GM12878 (cell line): ENCODE measurements at regions not wholly inside any gene's neighbourhood (a gene's known extent, or its start where the extent isn't known, plus 50 kb on each side); places are given as distances from the start of the nearest gene placed in this dataset.

Experiments
- ATAC-seq: fragments of 200-7000 bp; cut with Tn5 transposase; 3 replicates; pipeline ENCODE4 v1.9.1; 2020; ENCODE audit warnings: mild to moderate bottlenecking, moderate library complexity
- BruUV-seq: library from RNA; stranded (reverse); fragments of 400-500 nt; replicated peaks from 2 replicates; lab custom pipeline; 2021; lab: Mats Ljungman, UMichigan
- CTCF ChIA-PET: fragments of 300-600 bp; sonication (Branson Sonifier 250); formaldehyde crosslinking; extraction: SDS; loops from one replicate; lab custom pipeline; 2021; ENCODE audit warnings: inconsistent platforms; lab: Yijun Ruan, JAX
- POLR2A ChIA-PET: fragments of 350-600 bp; formaldehyde crosslinking; extraction: SDS; loops from one replicate; lab custom pipeline; 2021; ENCODE audit warnings: inconsistent platforms; lab: Charles Lee
- RAD21 ChIA-PET: fragments of 300-600 bp; sonication (Branson Sonifier 250); formaldehyde crosslinking; loops from one replicate; lab custom pipeline; 2023; ENCODE audit warnings: antibody characterized with exemption; ENCODE audit not compliant: unreplicated experiment; lab: Charles Lee
- SMC1A ChIA-PET: fragments of 300-600 bp; sonication (Branson Sonifier 250); formaldehyde crosslinking; loops from one replicate; lab custom pipeline; 2023; ENCODE audit not compliant: unreplicated experiment, uncharacterized antibody; lab: Charles Lee
- DNase-seq: peaks from one replicate; pipeline ENCODE4 v3.0.0-alpha.2; 2011; ENCODE audit warnings: low read depth, low spot score
- FAIRE-seq: peaks from 3 replicates; lab custom pipeline; 2011; peaks lifted over from hg19 to GRCh38; lab: Jason Lieb, UNC
- H2AFZ ChIP-seq: 2 replicates; pipeline ENCODE4 v1.6.0; 2011; ENCODE audit warnings: low read depth, low read length, control low read depth; ENCODE audit not compliant: control insufficient read depth
- H3K27ac ChIP-seq: 2 replicates; pipeline ENCODE4 v1.5.1; 2011; ENCODE audit warnings: control low read depth; ENCODE audit not compliant: control insufficient read depth, insufficient read depth
- H3K27me3 ChIP-seq, 2 experiments: replicated peaks in 1 of 2; 2 replicates each; pipeline versions ENCODE4 v1.6.0 to v1.6.1; 2011; ENCODE audit warnings: low read length in 1 of 2; ENCODE audit not compliant: control insufficient read depth in 2 of 2, insufficient read depth in 2 of 2
- H3K36me3 ChIP-seq, 2 experiments: 2 replicates each; pipeline ENCODE4 v1.5.1; 2011; ENCODE audit warnings: low read length in 1 of 2; ENCODE audit not compliant: control insufficient read depth in 2 of 2, insufficient read depth in 2 of 2
- H3K4me1 ChIP-seq: 2 replicates; pipeline ENCODE4 v1.6.1; 2011; ENCODE audit warnings: mild to moderate bottlenecking, low read length, moderate library complexity, mixed read lengths; ENCODE audit not compliant: control insufficient read depth, insufficient read depth
- H3K4me2 ChIP-seq: 2 replicates; pipeline ENCODE4 v1.6.0; 2011; ENCODE audit warnings: control low read depth; ENCODE audit not compliant: control insufficient read depth, insufficient read depth
- H3K4me3 ChIP-seq: fragments of 200-600 bp; sonication (generic); 2 replicates; pipeline ENCODE4 v1.5.1; 2016
- H3K79me2 ChIP-seq: 2 replicates; pipeline ENCODE4 v1.6.0; 2011; ENCODE audit warnings: low read length; ENCODE audit not compliant: control insufficient read depth, insufficient read depth
- H3K9ac ChIP-seq: 2 replicates; pipeline ENCODE4 v1.8.0; 2011; ENCODE audit warnings: low read length, control low read depth, mixed read lengths; ENCODE audit not compliant: control insufficient read depth, insufficient read depth
- H3K9me3 ChIP-seq: replicated peaks from 3 replicates; pipeline ENCODE4 v1.5.1; 2011; ENCODE audit warnings: mild to moderate bottlenecking, low read length; ENCODE audit not compliant: control insufficient read depth, insufficient read depth
- H4K20me1 ChIP-seq: 2 replicates; pipeline ENCODE4 v1.6.0; 2011; ENCODE audit not compliant: control insufficient read depth, insufficient read depth
- IRF4 ChIP-seq: IDR thresholded peaks from 2 replicates; pipeline ENCODE4 v1.6.1; 2011; ENCODE audit warnings: low read depth, low read length
- KDM1A ChIP-seq: fragments of 200-600 bp; sonication (generic); IDR thresholded peaks from 2 replicates; pipeline ENCODE4 v1.6.1; 2016; ENCODE audit warnings: borderline replicate concordance
- REST ChIP-seq: IDR thresholded peaks from 2 replicates; pipeline ENCODE4 v1.6.1; 2012; ENCODE audit warnings: mild to moderate bottlenecking, low read depth, low read length
- SMC3 ChIP-seq: IDR thresholded peaks from 2 replicates; pipeline ENCODE4 v1.6.1; 2011; ENCODE audit warnings: low read length, improper control_type of control experiment, borderline replicate concordance
- WGBS: methylation state at CpG from one replicate; pipeline ENCODE4 v1.1.6; 2016; ENCODE audit warnings: low lambda C conversion rate; ENCODE audit not compliant: insufficient replicate concordance, insufficient coverage; ENCODE audit errors: missing lambda C conversion rate; 5-methylcytosine and 5-hydroxymethylcytosine counted together
- in situ Hi-C: fragments of 300-500 bp; cut with MboI; formaldehyde crosslinking; loops from 9 replicates; pipeline ENCODE4 v1.14.3; 2018; ENCODE audit warnings: mixed read lengths
- intact Hi-C: fragments of 100-400 bp; cut with micrococcal nuclease; formaldehyde crosslinking; loops from one replicate; pipeline ENCODE4 v1.14.2; 2022; ENCODE audit not compliant: unreplicated experiment

GRCh38 chr15:79527821-79528220, 95.7 kb downstream of the MINAR1 start:
- RAD21 ChIA-PET = no interaction called here
- in situ Hi-C loops = no loop called here
- no peak for TF ChIP-seq SMC3

GRCh38 chr15:79529157-79529785, 97.1 kb downstream of the MINAR1 start:
- RAD21 ChIA-PET = no interaction called here
- CTCF ChIA-PET = interaction anchor here (0.5 kb wide), 1 partner anchor 113 kb away, joined by 3 read pairs; no protein-coding TSS in a partner anchor
- intact Hi-C loops = no loop called here
- Histone ChIP-seq H2AFZ (no peak overlapping the region), H3K4me1 (no peaks in the 10 kb centered on the region), H3K9me3 (no peaks in the 10 kb centered on the region), H3K27ac (no peak overlapping the region), H3K9ac (no peak overlapping the region), H3K4me2 (no peak overlapping the region), H3K36me3 (no peaks in the 10 kb centered on the region), H3K27me3 (no peaks in the 10 kb centered on the region; a peak in 2 of 4 replicates), H4K20me1 (peaks cover 3% of the 10 kb centered on the region; the same call in 1 of the 2 replicates), H3K4me3 (no peak overlapping the region), H3K79me2 (no peaks in the 10 kb centered on the region)
- TF ChIP-seq KDM1A (no peak), REST (no peak), IRF4 (no peak)
- SMC1A ChIA-PET = no interaction called here
- POLR2A ChIA-PET = no interaction called here
- in situ Hi-C loops = no loop called here
- BruUV-seq = no TSS peak
- FAIRE-seq (no peak), DNase-seq (no peak), ATAC-seq (no peak)
- 43% methylated on average over 8 of the region's 8 CpGs for WGBS

More at GRCh38 chr15:79527821-79528220, 95.7 kb downstream of the MINAR1 start:
- no peaks in the 10 kb centered on the region for H3K79me2 ChIP-seq
- H3K4me2 ChIP-seq = no peak overlapping the region
- no peak overlapping the region for H2AFZ ChIP-seq
- no peaks in the 10 kb centered on the region; a peak in 2 of 4 replicates for H3K27me3 ChIP-seq
- no peak overlapping the region for H3K27ac ChIP-seq
- no peaks in the 10 kb centered on the region for H3K4me1 ChIP-seq
- no peaks in the 10 kb centered on the region for H3K9me3 ChIP-seq
- CTCF ChIA-PET = no interaction called here
- 0% methylated on average over 1 of the region's 1 CpG for WGBS
- no peak for ATAC-seq
- no peak overlapping the region for H3K9ac ChIP-seq
- H3K36me3 ChIP-seq = no peaks in the 10 kb centered on the region
- intact Hi-C loops = no loop called here
- no peak overlapping the region for H3K4me3 ChIP-seq
- BruUV-seq = no TSS peak
- no peaks in the 10 kb centered on the region for H4K20me1 ChIP-seq
- SMC1A ChIA-PET = interaction anchor here (1.0 kb wide), 1 partner anchor 17 kb away, joined by 3 read pairs; no protein-coding TSS in a partner anchor
- POLR2A ChIA-PET = no interaction called here
- no peak for FAIRE-seq
- no peak for DNase-seq
